HCT116 (cell line): ENCODE measurements at regions not wholly inside any gene's neighbourhood (a gene's known extent, or its start where the extent isn't known, plus 50 kb on each side); places are given as distances from the start of the nearest gene placed in this dataset.

Source experiments
- ATAC-seq: fragments of 200-7000 bp; cut with Tn5 transposase; 2 replicates; pipeline ENCODE4 v1.9.1; 2020; ENCODE audit warnings: mild to moderate bottlenecking, moderate library complexity
- BruUV-seq: library from RNA; stranded (reverse); fragments of 400-500 nt; replicated peaks from 2 replicates; lab custom pipeline; 2021; lab: Mats Ljungman, UMichigan
- CTCF ChIA-PET: fragments of 300-600 bp; sonication (Branson Sonifier 250); formaldehyde crosslinking; loops from one replicate; lab custom pipeline; 2021; ENCODE audit warnings: antibody characterized with exemption; lab: Charles Lee
- POLR2A ChIA-PET: fragments of 300-600, 350-600 bp; sonication (Branson Sonifier 250); formaldehyde crosslinking; loops from one replicate; lab custom pipeline; 2021; ENCODE audit warnings: antibody characterized with exemption; lab: Charles Lee
- RAD21 ChIA-PET, 2 experiments: fragments of 300-600 bp; sonication (Branson Sonifier 250); formaldehyde crosslinking; loops; one replicate each; lab custom pipeline; 2023; ENCODE audit warnings: low total read pairs in 2 of 2; ENCODE audit not compliant: uncharacterized antibody in 2 of 2, unreplicated experiment in 2 of 2, low non-redundant PET in 1 of 2; lab: Charles Lee
- DNase-seq: peaks from one replicate; pipeline ENCODE4 v3.0.0-alpha.2; 2010; ENCODE audit warnings: low read depth, low spot score
- H2AFZ ChIP-seq: fragments of 200-600 bp; shearing (Covaris generic), sonication (generic); 2 replicates; pipeline ENCODE4 v1.6.1; 2017; ENCODE audit warnings: low read depth, mixed run types, mixed read lengths, antibody characterized with exemption, low read length; ENCODE audit not compliant: poor library complexity, severe bottlenecking
- H3K27ac ChIP-seq: 2 replicates; pipeline ENCODE4 v1.5.1; 2012; ENCODE audit warnings: low read depth, low read length
- H3K27me3 ChIP-seq: fragments of 200-600 bp; sonication (generic); 2 replicates; pipeline ENCODE4 v1.6.1; 2016; ENCODE audit warnings: mixed run types, low read length, mixed read lengths; ENCODE audit not compliant: insufficient read depth
- H3K36me3 ChIP-seq, 2 experiments: fragments of 200-500 bp in 1 of 2; fragments of 200-600 bp in 1 of 2; sonication (Bioruptor generic) in 1 of 2; sonication (generic) in 1 of 2; 2 replicates each; pipeline versions ENCODE4 v1.5.1 to v1.6.1; 2014 to 2016; ENCODE audit warnings: low read length in 2 of 2, inconsistent platforms in 1 of 2, mixed read lengths in 1 of 2, mixed run types in 1 of 2; ENCODE audit not compliant: insufficient read depth in 2 of 2, control insufficient read depth in 1 of 2
- H3K4me1 ChIP-seq, 2 experiments: fragments of 200-600 bp in 1 of 2; sonication (generic) in 1 of 2; 2 replicates each; pipeline versions ENCODE4 v1.5.1 to v1.6.1; 2012 to 2017; ENCODE audit warnings: low read length in 2 of 2, inconsistent platforms in 1 of 2, mild to moderate bottlenecking in 1 of 2, mixed read lengths in 1 of 2, mixed run types in 1 of 2, moderate library complexity in 1 of 2; ENCODE audit not compliant: insufficient read depth in 2 of 2, control insufficient read depth in 1 of 2
- H3K4me2 ChIP-seq: fragments of 200-600 bp; sonication (generic); 2 replicates; pipeline ENCODE4 v1.6.1; 2017; ENCODE audit warnings: mixed run types, low read length, mixed read lengths
- H3K4me3 ChIP-seq, 2 experiments: fragments of 200-600 bp in 1 of 2; sonication (generic) in 1 of 2; replicated peaks in 1 of 2; 2 replicates each; pipeline ENCODE4 v1.5.1; 2011 to 2016; ENCODE audit warnings: low read length in 2 of 2, control low read depth in 1 of 2, low read depth in 1 of 2, mild to moderate bottlenecking in 1 of 2, mixed read lengths in 1 of 2, mixed run types in 1 of 2
- H3K79me2 ChIP-seq: fragments of 200-600 bp; sonication (generic); 2 replicates; pipeline ENCODE4 v1.6.1; 2017; ENCODE audit warnings: mild to moderate bottlenecking, mixed run types, low read length, moderate library complexity, mixed read lengths; ENCODE audit not compliant: insufficient read depth
- H3K9ac ChIP-seq: fragments of 200-600 bp; sonication (generic); 2 replicates; pipeline ENCODE4 v1.6.1; 2016; ENCODE audit warnings: low read length, mixed read lengths
- H3K9me2 ChIP-seq: fragments of 200-600 bp; sonication (generic), shearing (Covaris generic); 2 replicates; pipeline ENCODE4 v1.6.1; 2017; ENCODE audit warnings: mixed run types, mild to moderate bottlenecking, moderate library complexity; ENCODE audit not compliant: insufficient read depth
- H3K9me3 ChIP-seq, 2 experiments: fragments of 200-500 bp in 1 of 2; fragments of 200-600 bp in 1 of 2; sonication (Bioruptor generic) in 1 of 2; sonication (generic) in 1 of 2; 2 replicates each; pipeline ENCODE4 v1.6.1; 2014 to 2017; ENCODE audit warnings: low read length in 2 of 2, mixed read lengths in 2 of 2, inconsistent platforms in 1 of 2, low read depth in 1 of 2, mild to moderate bottlenecking in 1 of 2, mixed run types in 1 of 2, moderate library complexity in 1 of 2; ENCODE audit not compliant: control insufficient read depth in 1 of 2, insufficient read depth in 1 of 2
- H4K20me1 ChIP-seq: fragments of 200-600 bp; sonication (generic), shearing (Covaris generic); 2 replicates; pipeline ENCODE4 v1.6.1; 2017; ENCODE audit warnings: mixed run types, mild to moderate bottlenecking, moderate library complexity; ENCODE audit not compliant: insufficient read depth
- CBX3 ChIP-seq: IDR thresholded peaks from 2 replicates; pipeline ENCODE4 v1.6.1; 2012; ENCODE audit warnings: low read depth
- EGR1 ChIP-seq: IDR thresholded peaks from 2 replicates; pipeline ENCODE4 v1.6.1; 2012; ENCODE audit warnings: low read depth
- ELF1 ChIP-seq: IDR thresholded peaks from 2 replicates; pipeline ENCODE4 v1.6.1; 2012; ENCODE audit warnings: low read depth, borderline replicate concordance
- EZH2phosphoT487 ChIP-seq: fragments of 200-600 bp; IDR thresholded peaks from 2 replicates; pipeline ENCODE4 v1.6.1; 2018; ENCODE audit warnings: antibody characterized with exemption, borderline replicate concordance
- FOSL1 ChIP-seq: IDR thresholded peaks from 2 replicates; pipeline ENCODE4 v1.6.1; 2012; ENCODE audit warnings: low read depth
- JUND ChIP-seq: IDR thresholded peaks from 2 replicates; pipeline ENCODE4 v1.6.1; 2012
- RAD21 ChIP-seq: IDR thresholded peaks from 2 replicates; pipeline ENCODE4 v1.6.1; 2012; ENCODE audit warnings: low read depth, mild to moderate bottlenecking
- SIN3A ChIP-seq: IDR thresholded peaks from 2 replicates; pipeline ENCODE4 v1.6.1; 2012; ENCODE audit warnings: low read depth
- SRF ChIP-seq: IDR thresholded peaks from 2 replicates; pipeline ENCODE4 v1.6.1; 2012; ENCODE audit warnings: low read depth
- TCF7L2 ChIP-seq: IDR thresholded peaks from 2 replicates; pipeline ENCODE4 v1.7.0; 2011; ENCODE audit warnings: borderline replicate concordance, inconsistent platforms; ENCODE audit not compliant: insufficient read depth, insufficient read length; ENCODE audit errors: extremely low read depth
- intact Hi-C: fragments of 100-400 bp; cut with micrococcal nuclease; formaldehyde crosslinking; loops from 2 replicates; pipeline ENCODE4 v1.10.0; 2022
- TF ChIP-seq, protein P1 (sequence below): IDR thresholded peaks from 2 replicates; pipeline ENCODE4 v1.6.1; 2012
- TF ChIP-seq, protein P2 (sequence below): IDR thresholded peaks from 2 replicates; pipeline ENCODE4 v1.6.1; 2012; ENCODE audit warnings: low read depth
- TF ChIP-seq, protein P3 (sequence below), 3 experiments: fragments of 200-600 bp in 1 of 3; sonication (generic) in 1 of 3; IDR thresholded peaks in 2 of 3; conservative IDR thresholded peaks in 1 of 3; 2 replicates each; pipeline ENCODE4 v1.5.1; 2012 to 2017; ENCODE audit warnings: low read depth in 2 of 3, low read length in 2 of 3, antibody characterized with exemption in 1 of 3, borderline replicate concordance in 1 of 3, control low read depth in 1 of 3, mild to moderate bottlenecking in 1 of 3, mixed read lengths in 1 of 3, mixed run types in 1 of 3, moderate library complexity in 1 of 3; ENCODE audit not compliant: insufficient read depth in 1 of 3
- TF ChIP-seq, protein P4 (sequence below): IDR thresholded peaks from 2 replicates; pipeline ENCODE4 v1.6.1; 2012

DNA sequence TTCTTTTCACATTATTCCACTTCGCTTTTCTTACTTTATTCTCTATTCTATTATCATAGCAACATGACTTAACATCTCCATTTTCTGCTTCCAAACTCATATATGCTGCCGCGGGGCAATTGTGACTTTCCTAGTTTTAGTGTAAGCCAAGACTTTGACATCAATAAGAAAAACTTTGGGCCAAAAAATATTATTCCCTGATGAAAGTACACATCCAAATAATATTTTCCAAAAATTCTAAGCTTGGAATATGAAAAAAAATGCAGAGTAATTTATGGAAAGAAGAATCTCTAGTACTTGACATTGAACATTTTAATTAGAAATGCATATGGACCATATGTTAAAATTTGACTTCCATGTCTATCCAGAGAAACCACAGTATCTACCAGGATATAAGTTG is 995.1 kb upstream of the INTU start:
- Histone ChIP-seq H3K36me3 (no peaks in the 10 kb centered on the region), H2AFZ (no peak overlapping the region), H3K4me1 (no peaks in the 10 kb centered on the region), H3K27me3 (no peaks in the 10 kb centered on the region), H3K9ac (no peak overlapping the region), H3K4me2 (no peak overlapping the region), H3K27ac (no peak overlapping the region), H4K20me1 (no peaks in the 10 kb centered on the region), H3K9me2 (no peaks in the 10 kb centered on the region; the same call in 1 of the 2 replicates), H3K79me2 (no peaks in the 10 kb centered on the region), H3K4me3 (no peak overlapping the region), H3K9me3 (no peaks in the 10 kb centered on the region)
- TF ChIP-seq TCF7L2 (no peak), SRF (no peak), FOSL1 (no peak), EZH2phosphoT487 (no peak), RAD21 (no peak), EGR1 (no peak), SIN3A (no peak), ELF1 (no peak), JUND (no peak), CBX3 (no peak)
- TF ChIP-seq, protein P1, sequence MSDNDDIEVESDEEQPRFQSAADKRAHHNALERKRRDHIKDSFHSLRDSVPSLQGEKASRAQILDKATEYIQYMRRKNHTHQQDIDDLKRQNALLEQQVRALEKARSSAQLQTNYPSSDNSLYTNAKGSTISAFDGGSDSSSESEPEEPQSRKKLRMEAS: no peak
- TF ChIP-seq, protein P2, sequence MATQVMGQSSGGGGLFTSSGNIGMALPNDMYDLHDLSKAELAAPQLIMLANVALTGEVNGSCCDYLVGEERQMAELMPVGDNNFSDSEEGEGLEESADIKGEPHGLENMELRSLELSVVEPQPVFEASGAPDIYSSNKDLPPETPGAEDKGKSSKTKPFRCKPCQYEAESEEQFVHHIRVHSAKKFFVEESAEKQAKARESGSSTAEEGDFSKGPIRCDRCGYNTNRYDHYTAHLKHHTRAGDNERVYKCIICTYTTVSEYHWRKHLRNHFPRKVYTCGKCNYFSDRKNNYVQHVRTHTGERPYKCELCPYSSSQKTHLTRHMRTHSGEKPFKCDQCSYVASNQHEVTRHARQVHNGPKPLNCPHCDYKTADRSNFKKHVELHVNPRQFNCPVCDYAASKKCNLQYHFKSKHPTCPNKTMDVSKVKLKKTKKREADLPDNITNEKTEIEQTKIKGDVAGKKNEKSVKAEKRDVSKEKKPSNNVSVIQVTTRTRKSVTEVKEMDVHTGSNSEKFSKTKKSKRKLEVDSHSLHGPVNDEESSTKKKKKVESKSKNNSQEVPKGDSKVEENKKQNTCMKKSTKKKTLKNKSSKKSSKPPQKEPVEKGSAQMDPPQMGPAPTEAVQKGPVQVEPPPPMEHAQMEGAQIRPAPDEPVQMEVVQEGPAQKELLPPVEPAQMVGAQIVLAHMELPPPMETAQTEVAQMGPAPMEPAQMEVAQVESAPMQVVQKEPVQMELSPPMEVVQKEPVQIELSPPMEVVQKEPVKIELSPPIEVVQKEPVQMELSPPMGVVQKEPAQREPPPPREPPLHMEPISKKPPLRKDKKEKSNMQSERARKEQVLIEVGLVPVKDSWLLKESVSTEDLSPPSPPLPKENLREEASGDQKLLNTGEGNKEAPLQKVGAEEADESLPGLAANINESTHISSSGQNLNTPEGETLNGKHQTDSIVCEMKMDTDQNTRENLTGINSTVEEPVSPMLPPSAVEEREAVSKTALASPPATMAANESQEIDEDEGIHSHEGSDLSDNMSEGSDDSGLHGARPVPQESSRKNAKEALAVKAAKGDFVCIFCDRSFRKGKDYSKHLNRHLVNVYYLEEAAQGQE: no peak
- TF ChIP-seq, protein P3, sequence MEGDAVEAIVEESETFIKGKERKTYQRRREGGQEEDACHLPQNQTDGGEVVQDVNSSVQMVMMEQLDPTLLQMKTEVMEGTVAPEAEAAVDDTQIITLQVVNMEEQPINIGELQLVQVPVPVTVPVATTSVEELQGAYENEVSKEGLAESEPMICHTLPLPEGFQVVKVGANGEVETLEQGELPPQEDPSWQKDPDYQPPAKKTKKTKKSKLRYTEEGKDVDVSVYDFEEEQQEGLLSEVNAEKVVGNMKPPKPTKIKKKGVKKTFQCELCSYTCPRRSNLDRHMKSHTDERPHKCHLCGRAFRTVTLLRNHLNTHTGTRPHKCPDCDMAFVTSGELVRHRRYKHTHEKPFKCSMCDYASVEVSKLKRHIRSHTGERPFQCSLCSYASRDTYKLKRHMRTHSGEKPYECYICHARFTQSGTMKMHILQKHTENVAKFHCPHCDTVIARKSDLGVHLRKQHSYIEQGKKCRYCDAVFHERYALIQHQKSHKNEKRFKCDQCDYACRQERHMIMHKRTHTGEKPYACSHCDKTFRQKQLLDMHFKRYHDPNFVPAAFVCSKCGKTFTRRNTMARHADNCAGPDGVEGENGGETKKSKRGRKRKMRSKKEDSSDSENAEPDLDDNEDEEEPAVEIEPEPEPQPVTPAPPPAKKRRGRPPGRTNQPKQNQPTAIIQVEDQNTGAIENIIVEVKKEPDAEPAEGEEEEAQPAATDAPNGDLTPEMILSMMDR (IDR thresholded peaks at IDR 0.05 in 2 of 3, conservative IDR thresholded peaks at IDR 0.05 in 1 of 3; ENCODE audit: borderline replicate concordance in 1 of 3, insufficient read depth in 1 of 3, low read depth in 2 of 3, low read length in 2 of 3): no peak
- TF ChIP-seq, protein P4, sequence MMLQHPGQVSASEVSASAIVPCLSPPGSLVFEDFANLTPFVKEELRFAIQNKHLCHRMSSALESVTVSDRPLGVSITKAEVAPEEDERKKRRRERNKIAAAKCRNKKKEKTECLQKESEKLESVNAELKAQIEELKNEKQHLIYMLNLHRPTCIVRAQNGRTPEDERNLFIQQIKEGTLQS: no peak
- intact Hi-C loops: no loop called here
- DNase-seq (no peak), ATAC-seq (no peak)
- no TSS peak for BruUV-seq
- CTCF ChIA-PET: no interaction called here
- POLR2A ChIA-PET: no interaction called here
- RAD21 ChIA-PET: no interaction called here
